B cell (primary cell): ENCODE measurements at regions not wholly inside any gene's neighbourhood (a gene's known extent, or its start where the extent isn't known, plus 50 kb on each side); places are given as distances from the start of the nearest gene placed in this dataset.

ENCODE experiments used
- EZH2 ChIP-seq: IDR thresholded peaks from 2 replicates; pipeline ENCODE4 v1.6.1; 2012; ENCODE audit warnings: borderline replicate concordance, low read depth, mild to moderate bottlenecking, moderate library complexity, low read length; ENCODE audit not compliant: insufficient read depth, poor library complexity, severe bottlenecking
- TF ChIP-seq, protein P1 (sequence below): fragments of 200-600 bp; IDR thresholded peaks from one replicate; pipeline ENCODE4 v1.8.0; 2022; ENCODE audit warnings: antibody characterized with exemption, mild to moderate bottlenecking

DNA sequence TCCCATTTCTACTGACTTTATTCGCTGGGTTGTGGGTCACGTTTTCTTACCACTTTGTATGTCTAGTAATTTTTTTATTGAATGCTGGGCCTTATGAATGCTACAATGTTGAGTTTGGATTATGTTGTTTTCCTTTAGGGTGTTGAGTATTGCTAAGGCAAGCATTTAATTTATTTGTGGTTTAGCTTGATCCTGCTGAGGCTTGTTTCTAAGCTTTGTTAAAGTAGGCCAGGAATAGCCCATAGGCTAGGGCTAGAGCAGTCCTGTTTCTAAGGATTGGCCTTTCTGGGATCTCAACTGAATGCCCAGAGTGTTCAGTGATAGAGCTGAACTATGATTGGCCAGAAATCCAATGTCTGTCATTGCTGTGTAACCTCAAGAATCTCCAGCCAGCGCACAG lies 56.1 kb upstream of the LDLRAD3 start:
- TF ChIP-seq, protein P1, sequence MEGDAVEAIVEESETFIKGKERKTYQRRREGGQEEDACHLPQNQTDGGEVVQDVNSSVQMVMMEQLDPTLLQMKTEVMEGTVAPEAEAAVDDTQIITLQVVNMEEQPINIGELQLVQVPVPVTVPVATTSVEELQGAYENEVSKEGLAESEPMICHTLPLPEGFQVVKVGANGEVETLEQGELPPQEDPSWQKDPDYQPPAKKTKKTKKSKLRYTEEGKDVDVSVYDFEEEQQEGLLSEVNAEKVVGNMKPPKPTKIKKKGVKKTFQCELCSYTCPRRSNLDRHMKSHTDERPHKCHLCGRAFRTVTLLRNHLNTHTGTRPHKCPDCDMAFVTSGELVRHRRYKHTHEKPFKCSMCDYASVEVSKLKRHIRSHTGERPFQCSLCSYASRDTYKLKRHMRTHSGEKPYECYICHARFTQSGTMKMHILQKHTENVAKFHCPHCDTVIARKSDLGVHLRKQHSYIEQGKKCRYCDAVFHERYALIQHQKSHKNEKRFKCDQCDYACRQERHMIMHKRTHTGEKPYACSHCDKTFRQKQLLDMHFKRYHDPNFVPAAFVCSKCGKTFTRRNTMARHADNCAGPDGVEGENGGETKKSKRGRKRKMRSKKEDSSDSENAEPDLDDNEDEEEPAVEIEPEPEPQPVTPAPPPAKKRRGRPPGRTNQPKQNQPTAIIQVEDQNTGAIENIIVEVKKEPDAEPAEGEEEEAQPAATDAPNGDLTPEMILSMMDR: no peak
- no peak for TF ChIP-seq EZH2
